ENCODE measurements at regions not wholly inside any gene's neighbourhood (a gene's known extent, or its start where the extent isn't known, plus 50 kb on each side); places are given as distances from the start of the nearest gene placed in this dataset.

DNA sequence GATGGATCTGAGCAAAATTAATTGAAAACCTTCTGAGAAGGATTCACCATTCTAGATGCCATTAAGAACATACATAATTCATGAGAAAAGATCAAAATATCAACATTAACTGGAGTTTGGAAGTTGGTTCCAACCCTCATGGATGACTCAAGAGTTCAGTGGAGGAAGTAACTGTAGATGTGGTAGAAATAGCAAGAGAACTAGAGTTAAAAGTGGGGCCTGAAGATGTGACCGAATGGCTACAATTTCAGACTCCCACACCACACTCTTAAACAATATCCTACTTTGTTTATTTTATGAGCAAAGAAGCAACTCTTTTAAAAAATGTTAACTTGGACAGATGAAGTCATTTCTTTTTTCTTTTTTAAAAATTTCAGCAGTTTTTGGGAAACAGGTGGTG is 354.3 kb downstream of the KLF12 start:
- Mint-ChIP-seq H3K27me3 (ENCODE audit: low read depth) (no peaks in the 10 kb centered on the region), H3K27ac (no peak overlapping the region), H3K4me1 (peaks cover 16% of the 10 kb centered on the region), H3K36me3 (ENCODE audit: low read depth) (peaks cover 19% of the 10 kb centered on the region), H3K9me3 (no peaks in the 10 kb centered on the region), H3K4me3 (no peak overlapping the region)
- TF ChIP-seq, protein P1, sequence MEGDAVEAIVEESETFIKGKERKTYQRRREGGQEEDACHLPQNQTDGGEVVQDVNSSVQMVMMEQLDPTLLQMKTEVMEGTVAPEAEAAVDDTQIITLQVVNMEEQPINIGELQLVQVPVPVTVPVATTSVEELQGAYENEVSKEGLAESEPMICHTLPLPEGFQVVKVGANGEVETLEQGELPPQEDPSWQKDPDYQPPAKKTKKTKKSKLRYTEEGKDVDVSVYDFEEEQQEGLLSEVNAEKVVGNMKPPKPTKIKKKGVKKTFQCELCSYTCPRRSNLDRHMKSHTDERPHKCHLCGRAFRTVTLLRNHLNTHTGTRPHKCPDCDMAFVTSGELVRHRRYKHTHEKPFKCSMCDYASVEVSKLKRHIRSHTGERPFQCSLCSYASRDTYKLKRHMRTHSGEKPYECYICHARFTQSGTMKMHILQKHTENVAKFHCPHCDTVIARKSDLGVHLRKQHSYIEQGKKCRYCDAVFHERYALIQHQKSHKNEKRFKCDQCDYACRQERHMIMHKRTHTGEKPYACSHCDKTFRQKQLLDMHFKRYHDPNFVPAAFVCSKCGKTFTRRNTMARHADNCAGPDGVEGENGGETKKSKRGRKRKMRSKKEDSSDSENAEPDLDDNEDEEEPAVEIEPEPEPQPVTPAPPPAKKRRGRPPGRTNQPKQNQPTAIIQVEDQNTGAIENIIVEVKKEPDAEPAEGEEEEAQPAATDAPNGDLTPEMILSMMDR (IDR thresholded peaks at IDR 0.05; ENCODE audit: unreplicated experiment in 3 of 3) = no peak

- peaks cover 9% of the 10 kb centered on the region for H3K4me1 Mint-ChIP-seq
- peaks cover 25% of the 10 kb centered on the region for H3K36me3 Mint-ChIP-seq (ENCODE audit: low read depth)
- TF ChIP-seq, protein P1 (IDR thresholded peaks at IDR 0.05; ENCODE audit: unreplicated experiment in 3 of 3) = no peak
- no peaks in the 10 kb centered on the region for H3K9me3 Mint-ChIP-seq
- no peak overlapping the region for H3K4me3 Mint-ChIP-seq
- no peak overlapping the region for H3K27ac Mint-ChIP-seq
- H3K27me3 Mint-ChIP-seq (ENCODE audit: low read depth) = no peaks in the 10 kb centered on the region
Measured at GRCh38 chr13:73778242-73778864, 355.9 kb downstream of the KLF12 start.

DNA sequence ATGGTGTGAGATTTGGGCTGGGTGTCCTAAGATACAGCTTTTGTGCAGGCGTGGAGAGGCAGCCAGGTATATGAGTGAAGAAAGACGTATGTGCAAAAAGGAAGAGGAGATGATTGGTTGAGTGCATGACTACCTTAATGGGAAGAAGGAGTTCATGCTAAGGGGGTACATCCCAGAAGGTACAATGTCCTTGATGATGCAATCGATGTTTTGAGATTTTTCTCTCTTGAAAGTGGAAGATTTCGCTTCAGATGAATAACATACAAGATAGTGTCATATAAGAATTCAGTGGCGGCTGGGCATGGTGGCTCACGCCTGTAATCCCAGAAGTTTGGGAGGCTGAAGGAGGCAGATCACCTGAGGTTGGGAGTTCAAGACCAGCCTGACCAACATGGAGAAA is 357.1 kb downstream of the KLF12 start:
- TF ChIP-seq, protein P1 (IDR thresholded peaks at IDR 0.05; ENCODE audit: unreplicated experiment in 3 of 3) = no peak
- H3K27ac Mint-ChIP-seq = peak overlapping the region in 1 of 3 experiments; percentile 29
- H3K4me1 Mint-ChIP-seq = peaks cover 5% of the 10 kb centered on the region
- H3K36me3 Mint-ChIP-seq (ENCODE audit: low read depth) = peaks cover 33% of the 10 kb centered on the region
- no peaks in the 10 kb centered on the region for H3K27me3 Mint-ChIP-seq (ENCODE audit: low read depth)
- no peak overlapping the region for H3K4me3 Mint-ChIP-seq
- H3K9me3 Mint-ChIP-seq = no peaks in the 10 kb centered on the region

DNA sequence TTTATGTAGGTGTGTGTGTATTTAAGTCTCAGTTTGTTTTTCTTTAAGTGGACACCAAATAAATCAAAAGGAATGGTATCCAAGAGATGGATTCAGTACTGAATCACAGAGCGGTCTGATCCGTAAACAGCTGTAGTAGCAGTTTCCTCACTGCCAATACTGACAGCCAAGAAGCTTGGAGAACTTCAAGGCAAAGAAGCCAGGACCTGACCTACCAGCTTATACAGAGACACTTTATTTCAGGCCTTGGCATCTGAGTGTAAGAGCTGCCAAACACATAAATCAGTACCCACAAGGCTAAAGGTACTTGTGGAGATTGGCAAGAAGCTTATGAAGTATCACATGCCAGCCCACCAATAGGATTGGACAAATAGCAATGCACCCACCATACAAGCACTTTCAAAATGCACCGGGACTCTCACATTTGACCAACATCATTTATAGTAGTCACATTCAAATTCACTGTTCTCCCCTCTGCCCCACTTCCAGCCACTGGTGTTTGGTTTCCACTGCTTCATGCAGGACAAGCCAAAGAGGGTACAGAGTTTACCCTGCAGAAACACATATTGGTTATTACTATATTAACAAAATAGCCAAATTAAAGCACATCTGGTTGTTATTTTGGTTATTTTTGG is 357.9 kb downstream of the KLF12 start:
- H3K4me1 Mint-ChIP-seq = peaks cover 5% of the 10 kb centered on the region
- no peak overlapping the region for H3K4me3 Mint-ChIP-seq
- H3K9me3 Mint-ChIP-seq = no peaks in the 10 kb centered on the region
- TF ChIP-seq, protein P1 (IDR thresholded peaks at IDR 0.05; ENCODE audit: unreplicated experiment in 3 of 3) = no peak
- H3K27ac Mint-ChIP-seq = no peak overlapping the region
- H3K27me3 Mint-ChIP-seq (ENCODE audit: low read depth) = no peaks in the 10 kb centered on the region
- peaks cover 40% of the 10 kb centered on the region for H3K36me3 Mint-ChIP-seq (ENCODE audit: low read depth)

DNA sequence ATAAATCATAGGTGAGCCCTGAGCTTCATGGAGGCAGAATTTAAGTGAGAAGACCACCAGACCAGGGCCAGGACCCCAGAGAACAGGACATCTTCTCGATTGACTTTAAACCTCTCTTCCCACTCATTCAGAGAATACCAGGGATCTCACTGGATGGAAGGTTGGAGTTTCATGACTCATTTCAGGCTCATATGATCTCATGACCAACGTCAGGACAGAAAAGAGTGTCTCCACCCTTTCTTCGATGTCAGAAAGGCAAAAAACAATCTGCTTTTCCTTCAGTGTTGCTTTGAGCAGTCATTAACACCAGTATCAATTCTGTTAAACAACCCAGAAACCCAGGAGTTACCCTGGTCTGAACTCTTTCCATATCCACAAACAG is 361.0 kb downstream of the KLF12 start:
- Mint-ChIP-seq H3K36me3 (ENCODE audit: low read depth) (peaks cover 31% of the 10 kb centered on the region), H3K4me1 (peaks cover 16% of the 10 kb centered on the region), H3K27ac (peak overlapping the region in 1 of 3 experiments; percentile 54), H3K27me3 (ENCODE audit: low read depth) (no peaks in the 10 kb centered on the region), H3K4me3 (no peak overlapping the region), H3K9me3 (no peaks in the 10 kb centered on the region)
- TF ChIP-seq, protein P1 (IDR thresholded peaks at IDR 0.05; ENCODE audit: unreplicated experiment in 3 of 3) = no peak

All from nephron (organoid).